HepG2 (cell line): ENCODE measurements at regions not wholly inside any gene's neighbourhood (a gene's known extent, or its start where the extent isn't known, plus 50 kb on each side); places are given as distances from the start of the nearest gene placed in this dataset.

ENCODE experiments used
- ATAC-seq: fragments of 200-7000 bp; cut with Tn5 transposase; 3 replicates; pipeline ENCODE4 v1.9.1; 2020; ENCODE audit warnings: mild to moderate bottlenecking, moderate library complexity
- BruUV-seq: library from RNA; stranded (reverse); fragments of 400-500 nt; replicated peaks from 2 replicates; lab custom pipeline; 2021; lab: Mats Ljungman, UMichigan
- CTCF ChIA-PET: fragments of 300-600 bp; formaldehyde crosslinking; extraction: SDS; loops from one replicate; lab custom pipeline; 2021; ENCODE audit warnings: low total read pairs, inconsistent platforms, low intra/inter-chr PET ratio; lab: Yijun Ruan, JAX
- POLR2A ChIA-PET: fragments of 350-600 bp; sonication (Branson Sonifier 250); formaldehyde crosslinking; loops from one replicate; lab custom pipeline; 2020; ENCODE audit warnings: antibody characterized with exemption, inconsistent platforms; lab: Yijun Ruan, JAX
- DNase-seq: peaks from one replicate; pipeline ENCODE4 v3.0.0-alpha.2; 2015; ENCODE audit warnings: low spot score
- FAIRE-seq: peaks from 3 replicates; lab custom pipeline; 2011; peaks lifted over from hg19 to GRCh38; lab: Jason Lieb, UNC
- H2AFZ ChIP-seq: one replicate; pipeline ENCODE4 v1.6.1; 2011; ENCODE audit warnings: low read length, inconsistent platforms
- H3K27ac ChIP-seq: fragments of 300-600 bp; 3 replicates; pipeline ENCODE4 v1.8.0; 2011; ENCODE audit warnings: mixed run types, mild to moderate bottlenecking, mixed read lengths, low read length, inconsistent platforms; ENCODE audit not compliant: insufficient read depth; ENCODE audit errors: extremely low read length
- H3K27me3 ChIP-seq, 2 experiments: fragments of 200-600 bp in 1 of 2; 2 replicates in 1 of 2; 3 replicates in 1 of 2; pipeline versions ENCODE4 v1.6.0 to v1.8.0; 2011; ENCODE audit warnings: low read length in 2 of 2, mild to moderate bottlenecking in 2 of 2, moderate library complexity in 2 of 2, inconsistent platforms in 1 of 2; ENCODE audit not compliant: insufficient read depth in 2 of 2, control insufficient read depth in 1 of 2
- H3K36me3 ChIP-seq, 2 experiments: fragments of 200-600 bp in 1 of 2; replicated peaks in 1 of 2; 2 replicates in 1 of 2; 3 replicates in 1 of 2; pipeline versions ENCODE4 v1.5.1 to v1.8.0; 2011; ENCODE audit warnings: low read length in 2 of 2, inconsistent platforms in 1 of 2; ENCODE audit not compliant: insufficient read depth in 2 of 2, control insufficient read depth in 1 of 2
- H3K4me1 ChIP-seq: 2 replicates; pipeline ENCODE4 v1.5.1; 2012; ENCODE audit warnings: low read length, inconsistent platforms; ENCODE audit not compliant: insufficient read depth
- H3K4me2 ChIP-seq: 2 replicates; pipeline ENCODE4 v1.6.0; 2011; ENCODE audit warnings: low read depth, low read length, inconsistent platforms
- H3K4me3 ChIP-seq, 3 experiments: fragments of 200-600 bp in 1 of 3; sonication (generic), shearing (Covaris generic) in 1 of 3; replicated peaks in 1 of 3; 2 replicates each; pipeline ENCODE4 v1.5.1; 2011 to 2016; ENCODE audit warnings: low read length in 3 of 3, inconsistent platforms in 2 of 3, low read depth in 2 of 3, mild to moderate bottlenecking in 2 of 3, control low read depth in 1 of 3, mixed read lengths in 1 of 3; ENCODE audit not compliant: insufficient read depth in 1 of 3
- H3K79me2 ChIP-seq: one replicate; pipeline ENCODE4 v1.6.1; 2011; ENCODE audit warnings: low read length, inconsistent platforms; ENCODE audit not compliant: insufficient read depth
- H3K9ac ChIP-seq: 2 replicates; pipeline ENCODE4 v1.6.0; 2011; ENCODE audit warnings: mild to moderate bottlenecking, low read depth, low read length, inconsistent platforms; ENCODE audit not compliant: insufficient read depth
- H3K9me3 ChIP-seq: 2 replicates; pipeline ENCODE4 v1.5.1; 2012; ENCODE audit warnings: mild to moderate bottlenecking, low read length
- H4K20me1 ChIP-seq: 2 replicates; pipeline ENCODE4 v1.6.0; 2011; ENCODE audit warnings: inconsistent platforms, mild to moderate bottlenecking, low read length, moderate library complexity; ENCODE audit not compliant: insufficient read depth
- AKNA ChIP-seq: sonication (generic); formaldehyde crosslinking; IDR thresholded peaks from 2 replicates; pipeline ENCODE4 v1.4.0; 2020; ENCODE audit warnings: missing genetic modification reagents, borderline replicate concordance
- GATAD2A ChIP-seq: IDR thresholded peaks from 2 replicates; pipeline ENCODE4 v1.6.1; 2016
- SOX13 ChIP-seq, 3 experiments: fragments of 450-650 bp in 1 of 3; sonication (generic) in 1 of 3; formaldehyde crosslinking in 1 of 3; IDR thresholded peaks in 2 of 3; conservative IDR thresholded peaks in 1 of 3; 2 replicates each; pipeline versions ENCODE4 v1.5.0 to v1.6.1; 2016 to 2020; ENCODE audit warnings: antibody characterized with exemption in 1 of 3, mild to moderate bottlenecking in 1 of 3, missing compliant biosample characterization in 1 of 3, missing genetic modification reagents in 1 of 3, moderate library complexity in 1 of 3
- ZNF276 ChIP-seq: sonication (generic); formaldehyde crosslinking; IDR thresholded peaks from 2 replicates; pipeline ENCODE4 v1.4.0; 2020; ENCODE audit warnings: mild to moderate bottlenecking, low read depth, missing genetic modification reagents
- WGBS: methylation state at CpG from one replicate; pipeline ENCODE4 v1.1.6; 2017; ENCODE audit warnings: low lambda C conversion rate; 5-methylcytosine and 5-hydroxymethylcytosine counted together
- in situ Hi-C: cut with HindIII; loops from 2 replicates; pipeline ENCODE4 v1.10.0; 2017; ENCODE audit warnings: low pct_unique_long_range_greater_than_20kb; ENCODE audit not compliant: extremely low pct_ligation_motif_present
- intact Hi-C: fragments of 100-400 bp; cut with micrococcal nuclease; formaldehyde crosslinking; loops from one replicate; pipeline ENCODE4 v1.10.0; 2022; ENCODE audit not compliant: unreplicated experiment

- H3K79me2 ChIP-seq: peaks cover 43% of the 10 kb centered on the region
- FAIRE-seq: no peak
- H3K4me2 ChIP-seq: no peak overlapping the region
- no peaks in the 10 kb centered on the region for H4K20me1 ChIP-seq
- CTCF ChIA-PET: no interaction called here
- H3K36me3 ChIP-seq: peaks cover 2 to 15% of the 10 kb centered on the region in 2 experiments; a peak in 4 of 5 replicates
- no peak overlapping the region for H3K27ac ChIP-seq
- no peak overlapping the region for H3K9ac ChIP-seq
- H3K27me3 ChIP-seq: no peaks in the 10 kb centered on the region
- DNase-seq: no peak
- H3K9me3 ChIP-seq: no peaks in the 10 kb centered on the region
- no peak overlapping the region for H3K4me3 ChIP-seq
- intact Hi-C loops: no loop called here
- no TSS peak for BruUV-seq
- no peak overlapping the region for H2AFZ ChIP-seq
- POLR2A ChIA-PET: no interaction called here
- TF ChIP-seq GATAD2A (CRISPR knock-in tag) (no peak), AKNA (CRISPR knock-in tag) (no peak), SOX13 (IDR thresholded peaks at IDR 0.05) (no peak), SOX13 (CRISPR knock-in tag; conservative IDR thresholded peaks at IDR 0.05 in 1 of 2, IDR thresholded peaks at IDR 0.05 in 1 of 2) (no peak), ZNF276 (CRISPR knock-in tag) (no peak)
- TF ChIP-seq, all 625 proteins: peak for 0
- no peak for ATAC-seq
- H3K4me1 ChIP-seq: peaks cover 34% of the 10 kb centered on the region
- in situ Hi-C loops: no loop called here
- WGBS: 99% methylated on average over 4 of the region's 4 CpGs
These were observed 275.3 kb upstream of the MKLN1 start for GRCh38 chr7:131052285-131052904.
